Stomach (tissue), 4 donors: ENCODE measurements at regions not wholly inside any gene's neighbourhood (a gene's known extent, or its start where the extent isn't known, plus 50 kb on each side); places are given as distances from the start of the nearest gene placed in this dataset.

Source experiments
- CTCF ChIP-seq, 7 experiments: fragments of 450-650 bp in 4 of 7; fragments of 200-600 bp in 3 of 7; sonication (generic) in 3 of 7; IDR thresholded peaks; one replicate each; pipeline ENCODE4 v1.5.1; 2016 to 2019; ENCODE audit warnings: antibody characterized with exemption in 7 of 7, control low read depth in 2 of 7, mild to moderate bottlenecking in 1 of 7
- EP300 ChIP-seq: sonication (generic); formaldehyde crosslinking; IDR thresholded peaks from one replicate; pipeline ENCODE4 v1.6.1; 2017; ENCODE audit warnings: antibody characterized with exemption
- POLR2A ChIP-seq, 4 donors: fragments of 450-650 bp; IDR thresholded peaks; one replicate each; pipeline ENCODE4 v1.6.1; 2016; ENCODE audit warnings: antibody characterized with exemption in 4 of 4, control low read depth in 2 of 4, mild to moderate bottlenecking in 1 of 4, moderate library complexity in 1 of 4
- POLR2AphosphoS5 ChIP-seq, 3 donors: sonication (generic); formaldehyde crosslinking; IDR thresholded peaks; one replicate each; pipeline ENCODE4 v1.6.1; 2016; ENCODE audit warnings: antibody characterized with exemption in 3 of 3

- TF ChIP-seq CTCF (IDR thresholded peaks at IDR 0.05), result no peak
- TF ChIP-seq POLR2AphosphoS5 (IDR thresholded peaks at IDR 0.05), result no peak
- TF ChIP-seq POLR2A (IDR thresholded peaks at IDR 0.05), result no peak
- no peak for TF ChIP-seq EP300
Measured at GRCh38 chr2:35447821-35448220, 907.8 kb upstream of the CRIM1 start.
